Activated T-cell treated with anti-CD3 and anti-CD28 coated beads for 24 hours (primary cell): ENCODE measurements at regions not wholly inside any gene's neighbourhood (a gene's known extent, or its start where the extent isn't known, plus 50 kb on each side); places are given as distances from the start of the nearest gene placed in this dataset.

Experiments
- DNase-seq: peaks from one replicate; pipeline ENCODE4 v3.0.0-alpha.2; 2020; ENCODE audit warnings: low read depth

GRCh38 chr12:19712041-19712440 is 272.7 kb downstream of the AEBP2 start:
- DNase-seq = no peak

GRCh38 chr12:19718401-19718800 is 279.1 kb downstream of the AEBP2 start:
- DNase-seq = no peak

- DNase-seq = no peak
Observed at GRCh38 chr12:19719672-19720071, 280.4 kb downstream of the AEBP2 start.

- no peak for DNase-seq
Observed at GRCh38 chr12:19726122-19726521, 286.8 kb downstream of the AEBP2 start.

DNA sequence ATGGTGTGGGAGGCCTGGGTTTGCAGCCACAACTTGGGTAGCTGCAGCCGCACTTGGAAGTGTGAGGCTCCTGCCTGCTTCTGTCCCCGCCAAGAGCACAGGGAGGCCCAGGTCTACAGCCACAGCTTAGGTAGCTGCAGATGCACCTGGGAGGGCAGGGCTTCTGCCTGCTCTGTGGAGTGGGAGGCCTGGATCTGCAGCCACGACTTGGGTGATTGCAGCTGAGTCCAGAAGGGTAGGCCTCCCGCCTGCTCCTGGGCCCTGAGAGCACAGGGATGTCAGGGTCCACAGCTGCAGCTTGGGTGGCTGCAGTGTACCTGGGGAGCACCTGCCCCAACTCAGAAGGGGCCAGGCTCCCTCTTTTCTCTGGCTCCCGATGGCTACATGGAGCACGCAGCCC is 287.3 kb downstream of the AEBP2 start:
- DNase-seq = no peak

DNA sequence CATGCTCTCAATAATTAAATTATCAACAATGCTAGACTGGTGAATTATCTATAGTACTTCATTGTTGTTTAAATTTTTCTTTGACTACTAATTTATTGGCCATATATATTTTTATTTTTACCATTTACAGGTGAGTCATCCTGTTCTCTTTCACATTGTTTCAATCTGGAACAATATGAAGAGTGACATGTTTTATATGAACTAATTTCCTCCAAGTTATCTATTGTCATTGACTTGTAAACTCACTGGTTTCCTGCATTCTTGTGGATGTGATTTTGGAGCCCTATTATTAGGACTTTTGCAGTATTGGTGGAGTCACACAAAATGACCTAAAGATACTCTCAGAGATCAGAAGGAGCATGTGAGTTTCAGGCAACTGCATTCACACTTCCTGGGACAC is 297.7 kb downstream of the AEBP2 start:
- no peak for DNase-seq

DNA sequence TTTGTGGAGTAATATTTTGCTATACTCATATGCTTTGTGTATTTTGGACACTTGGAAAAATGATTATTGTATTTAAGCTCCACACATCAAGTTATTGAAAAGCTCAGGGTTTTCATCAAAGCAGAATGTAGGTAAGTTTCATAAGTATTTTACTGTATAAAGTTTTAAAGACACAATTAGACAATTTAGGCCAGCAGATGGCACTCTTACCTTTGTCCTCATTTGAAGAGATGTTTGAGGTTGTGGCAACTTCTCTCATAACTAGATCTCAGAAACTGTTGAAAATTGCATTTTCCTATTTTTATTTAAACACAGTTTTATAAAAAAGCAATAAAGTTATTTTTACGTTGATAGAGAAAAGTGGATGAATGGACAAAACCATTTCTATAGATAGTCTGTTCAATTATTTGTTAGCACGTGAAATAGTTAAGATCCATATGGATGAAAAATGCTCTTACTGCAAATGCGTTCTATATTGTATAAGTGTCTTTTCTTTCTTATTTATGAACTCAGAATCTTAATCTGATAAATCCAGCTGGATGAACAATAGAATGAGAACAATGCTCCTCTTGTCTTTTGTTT is 300.0 kb downstream of the AEBP2 start:
- DNase-seq = peak; percentile 6

- no peak for DNase-seq
Observed at GRCh38 chr12:19740472-19741131, 301.3 kb downstream of the AEBP2 start.

GRCh38 chr12:19741132-19741489 is 301.8 kb downstream of the AEBP2 start:
- no peak for DNase-seq

- DNase-seq = no peak
Observed at GRCh38 chr12:19744705-19745218, 305.5 kb downstream of the AEBP2 start.

GRCh38 chr12:19746471-19746870 is 307.2 kb downstream of the AEBP2 start:
- no peak for DNase-seq

DNA sequence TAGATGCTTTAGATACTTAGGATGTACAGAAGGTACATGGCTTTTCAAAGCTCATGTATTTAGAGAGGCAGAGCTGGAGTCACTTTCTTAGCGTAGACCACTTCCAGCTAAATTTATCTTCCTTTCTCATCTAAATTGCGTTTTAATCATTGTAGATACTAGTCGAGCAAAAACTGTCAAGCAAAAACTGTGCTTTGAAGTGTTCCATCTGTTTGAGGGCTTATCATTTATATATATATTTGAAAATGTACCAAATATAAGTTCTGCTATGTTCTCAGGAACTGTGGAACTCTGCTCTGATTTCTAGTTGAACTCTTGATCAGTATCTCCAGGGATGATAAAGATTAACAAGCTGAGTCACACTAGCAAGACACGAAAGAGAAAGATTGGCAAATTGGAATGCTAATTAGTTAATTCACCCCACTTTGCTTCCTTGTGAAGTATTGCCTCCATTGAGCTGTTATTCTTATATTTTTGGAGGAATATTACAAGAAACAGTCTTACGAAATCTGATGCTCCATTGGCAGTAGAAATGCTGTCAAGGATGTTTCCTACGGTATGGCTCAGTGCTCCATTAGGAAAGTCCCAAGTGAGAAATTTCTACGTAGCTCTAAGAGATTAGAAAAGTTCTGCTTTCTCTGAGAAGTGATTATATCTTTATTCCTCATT is 310.7 kb downstream of the AEBP2 start:
- no peak for DNase-seq

DNA sequence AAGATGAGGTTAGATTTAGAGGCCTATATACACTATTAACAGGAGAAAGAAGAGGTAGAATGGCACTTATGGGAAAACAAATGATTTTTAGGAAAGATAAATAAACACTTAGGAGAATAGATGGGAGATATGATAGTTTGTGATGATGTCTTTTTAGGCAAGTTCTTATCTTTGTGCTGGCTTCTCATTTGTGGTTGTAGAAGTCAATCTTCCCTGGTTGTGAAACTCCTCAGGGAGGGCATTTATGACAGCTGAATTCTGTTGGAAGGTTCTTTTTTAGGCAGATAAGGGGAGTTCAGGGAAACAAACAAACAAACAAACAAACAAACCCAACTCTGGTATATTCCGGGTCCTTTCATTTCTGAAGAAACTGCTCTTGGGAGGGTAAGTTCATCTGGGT is 311.8 kb downstream of the AEBP2 start:
- no peak for DNase-seq

DNA sequence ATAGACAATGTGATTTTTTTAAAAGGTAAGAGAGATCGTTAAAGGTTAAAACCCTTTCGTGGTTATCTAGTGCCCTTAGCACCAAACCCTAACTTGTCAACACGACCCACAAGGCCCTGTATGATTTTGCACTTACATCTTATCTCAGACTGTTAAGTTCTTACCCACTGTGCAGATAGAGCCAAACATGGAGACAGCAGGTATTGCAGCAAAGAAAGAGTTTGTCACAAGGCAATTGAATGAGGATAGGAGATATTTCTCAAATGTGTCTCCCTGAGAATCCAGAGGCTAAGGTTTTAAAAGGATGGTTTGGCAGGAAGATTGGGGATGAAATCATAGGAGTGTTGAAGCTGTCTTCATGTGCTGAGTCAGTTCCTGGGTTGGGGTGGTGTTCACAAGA is 313.4 kb downstream of the AEBP2 start:
- DNase-seq = no peak

GRCh38 chr12:19755136-19755535 is 315.8 kb downstream of the AEBP2 start:
- DNase-seq = no peak

DNA sequence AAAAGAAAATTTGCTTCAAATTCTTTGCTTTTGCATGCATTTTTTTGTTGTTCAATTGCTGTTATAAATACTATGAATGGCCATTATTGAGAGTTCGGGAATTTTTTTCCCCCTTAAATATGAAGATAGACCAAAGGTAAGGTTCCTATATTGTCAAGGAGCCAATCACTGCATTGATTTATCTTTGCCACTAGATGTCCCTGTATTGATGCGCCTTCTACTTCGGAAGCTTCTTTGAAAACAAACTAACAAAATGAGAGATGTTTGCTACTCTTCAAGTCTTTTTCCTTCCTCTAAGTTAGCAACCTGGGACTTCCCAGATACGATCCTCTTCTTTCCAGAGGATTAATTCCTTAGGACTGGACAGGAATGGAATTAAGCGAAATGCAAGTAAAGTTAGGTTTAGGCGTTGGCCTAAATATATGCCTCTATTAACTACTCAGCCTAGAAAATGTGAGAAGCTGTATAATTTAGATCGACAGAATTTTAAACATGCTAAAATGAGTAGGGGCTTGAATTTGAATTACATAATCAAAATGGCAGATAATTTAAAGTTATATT is 318.1 kb downstream of the AEBP2 start:
- no peak for DNase-seq

- DNase-seq = no peak
Observed at GRCh38 chr12:19759227-19759626, 319.9 kb downstream of the AEBP2 start.

GRCh38 chr12:19760611-19761010 is 321.3 kb downstream of the AEBP2 start:
- no peak for DNase-seq

GRCh38 chr12:19761463-19761862 is 322.2 kb downstream of the AEBP2 start:
- DNase-seq = no peak

DNA sequence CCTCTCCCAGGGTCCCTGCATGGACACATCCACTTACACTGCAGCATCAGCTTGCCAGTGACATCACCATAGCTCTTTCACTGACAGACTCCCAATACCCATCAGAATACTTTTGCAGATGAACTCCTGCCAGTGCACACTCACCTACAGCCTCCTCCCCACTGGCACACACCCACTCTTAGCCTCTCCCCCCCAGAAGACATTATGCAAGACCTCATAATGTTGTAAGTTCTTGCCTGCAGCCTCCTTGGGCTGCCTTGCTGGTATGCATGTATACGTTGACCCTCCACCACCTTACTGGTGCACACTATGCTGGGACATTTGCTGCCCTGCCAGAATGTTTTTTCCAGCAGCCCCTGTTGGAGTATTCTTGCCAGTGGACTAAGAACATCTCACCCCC is 324.2 kb downstream of the AEBP2 start:
- DNase-seq = no peak

- no peak for DNase-seq
Observed at GRCh38 chr12:19764408-19764807, 325.1 kb downstream of the AEBP2 start.

DNA sequence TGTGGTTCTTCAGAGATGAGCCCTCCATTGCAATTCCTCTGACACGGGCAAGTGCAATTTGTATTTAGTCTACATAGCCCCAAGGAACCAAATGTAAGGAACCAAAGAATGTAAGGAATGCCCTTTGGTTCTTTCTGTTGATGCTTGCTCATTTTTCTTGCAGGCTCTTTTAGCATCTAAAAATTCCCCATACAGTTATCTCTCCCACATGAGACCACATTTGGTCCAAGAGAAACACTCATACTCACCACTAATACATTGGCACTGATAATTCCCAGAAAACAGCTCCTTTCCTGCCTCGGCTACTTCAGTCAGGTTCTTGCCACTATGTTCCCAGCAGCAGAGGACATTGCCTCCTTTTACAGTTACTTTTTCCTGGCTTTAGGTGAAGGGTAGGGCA is 332.6 kb downstream of the AEBP2 start:
- DNase-seq = no peak

GRCh38 chr12:19772776-19773175 is 333.5 kb downstream of the AEBP2 start:
- DNase-seq = no peak
